Cerebellar nuclear complex (tissue), 1 donor: ENCODE measurements at regions not wholly inside any gene's neighbourhood (a gene's known extent, or its start where the extent isn't known, plus 50 kb on each side); places are given as distances from the start of the nearest gene placed in this dataset.

Experiments
- DNase-seq, 2 experiments: peaks; one replicate each; lab custom pipeline; 2025; lab: John Stamatoyannopoulos, UW

- no peak for DNase-seq
These were observed 550.5 kb downstream of the MMUT start for GRCh38 chr6:48912503-48912902.

DNA sequence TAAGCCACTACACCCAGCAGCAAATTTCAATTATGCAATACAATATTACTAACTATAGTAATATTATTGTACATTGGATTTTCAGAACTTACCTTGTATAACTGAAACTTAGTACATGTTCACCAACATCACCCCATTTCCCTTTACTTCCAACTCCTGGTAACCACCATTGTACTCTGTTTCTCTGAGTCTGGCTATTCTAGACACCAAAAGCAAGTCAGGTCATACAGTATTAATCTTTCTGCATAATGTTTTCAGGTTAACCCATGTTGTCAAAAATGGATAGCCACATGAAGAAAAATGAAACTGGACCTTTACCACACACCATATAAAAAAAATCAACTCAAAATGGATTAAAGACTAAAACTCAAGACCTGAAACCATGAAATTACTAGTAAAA lies 558.2 kb downstream of the MMUT start:
- DNase-seq, result no peak

GRCh38 chr6:48894469-48894868 lies 568.6 kb downstream of the MMUT start:
- no peak for DNase-seq

DNA sequence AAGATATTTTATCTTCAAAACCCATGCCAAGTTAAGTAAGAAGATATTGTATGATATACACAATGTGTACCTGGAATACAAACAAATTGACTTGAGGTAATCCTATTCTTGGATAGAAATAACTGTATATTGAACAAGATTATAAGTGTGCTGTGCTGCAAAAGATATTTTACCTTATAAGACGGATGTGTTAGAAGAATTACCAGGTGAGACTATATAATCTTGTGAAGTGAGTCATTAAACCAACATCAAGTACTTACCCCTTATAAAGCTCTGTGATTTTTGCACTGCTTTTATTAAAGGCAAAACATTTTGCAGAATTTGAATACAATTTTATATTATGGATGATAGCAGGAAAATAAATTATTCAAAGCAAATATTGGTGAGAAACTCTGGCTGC lies 570.0 kb downstream of the MMUT start:
- DNase-seq, result no peak

DNA sequence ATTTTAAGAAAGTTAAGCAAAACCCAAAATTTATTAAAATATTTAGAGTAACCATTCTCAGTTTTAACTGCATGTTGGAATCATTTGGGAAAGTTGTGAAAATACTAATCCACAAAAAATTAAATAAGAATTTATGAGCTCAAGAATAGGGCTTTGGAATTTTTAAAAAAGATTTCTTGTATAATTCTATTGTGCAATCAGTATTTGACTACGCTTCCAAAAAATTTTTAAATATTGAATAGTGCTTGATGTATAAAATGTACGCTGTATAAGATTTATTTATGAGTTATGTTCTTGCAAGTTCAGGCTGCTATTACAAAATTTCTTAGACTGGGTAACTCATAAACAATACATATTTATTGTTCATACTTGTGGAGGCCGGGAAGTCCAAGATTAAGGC lies 571.7 kb downstream of the MMUT start:
- DNase-seq, result no peak

DNA sequence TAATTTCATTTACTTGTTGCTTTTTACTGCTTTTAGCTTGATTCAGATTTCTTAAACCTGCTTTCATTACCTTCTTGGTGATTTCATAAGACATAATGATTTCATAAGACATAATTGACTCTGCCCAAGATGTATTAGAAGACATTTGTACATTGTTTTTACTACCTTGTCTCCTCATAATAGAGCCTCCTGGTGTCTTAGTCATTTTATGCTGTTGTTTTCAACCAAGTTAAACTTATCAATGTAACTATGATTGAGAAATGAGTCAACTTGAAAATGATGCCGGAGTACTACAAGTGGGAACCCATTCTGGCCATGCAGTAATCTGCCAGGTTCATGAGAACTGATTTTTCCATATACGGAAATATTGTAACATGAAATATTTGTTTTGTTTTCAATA lies 573.6 kb downstream of the MMUT start:
- no peak for DNase-seq

- DNase-seq, result no peak
These were observed 579.9 kb downstream of the MMUT start for GRCh38 chr6:48883116-48883515.

DNA sequence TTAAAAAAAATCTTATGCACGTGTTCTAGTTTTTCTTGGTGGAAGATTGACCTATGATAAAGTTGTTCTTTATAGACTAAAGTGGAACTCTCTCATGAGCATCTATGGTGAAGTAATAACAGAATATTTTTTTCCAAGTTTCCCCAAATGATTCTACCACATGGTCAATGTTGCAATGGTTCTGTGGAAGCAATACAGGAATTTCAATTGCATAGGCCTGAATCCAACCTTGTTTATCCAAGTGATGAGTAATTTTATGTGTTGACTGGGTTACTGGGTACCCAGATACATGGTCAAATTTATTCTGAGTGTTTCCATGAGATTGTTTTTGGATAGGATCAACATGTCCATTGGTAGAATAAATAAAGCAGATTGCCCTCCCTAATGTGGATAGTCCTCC lies 581.5 kb downstream of the MMUT start:
- no peak for DNase-seq

DNA sequence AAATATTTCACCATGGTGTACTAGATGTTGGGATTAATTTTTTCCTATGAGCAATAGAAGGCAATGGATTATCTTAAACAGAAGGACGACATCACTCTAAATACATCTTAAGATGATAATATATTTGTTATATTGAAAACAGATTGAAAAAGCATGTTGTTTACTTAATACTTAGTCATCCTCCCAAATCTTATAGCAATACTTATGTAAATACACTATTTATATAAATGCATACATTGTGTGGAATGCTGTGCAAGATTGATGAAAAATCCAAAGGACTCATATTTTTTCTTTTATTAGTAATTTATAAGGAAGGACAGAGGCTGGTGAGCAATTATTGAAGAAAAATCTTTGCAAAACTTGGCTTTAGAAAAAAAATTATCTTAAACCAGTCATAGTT lies 593.5 kb downstream of the MMUT start:
- DNase-seq, result no peak

- DNase-seq, result no peak
These were observed 596.4 kb downstream of the MMUT start for GRCh38 chr6:48866682-48867081.

- DNase-seq, result no peak
These were observed 602.9 kb downstream of the MMUT start for GRCh38 chr6:48860175-48860574.

DNA sequence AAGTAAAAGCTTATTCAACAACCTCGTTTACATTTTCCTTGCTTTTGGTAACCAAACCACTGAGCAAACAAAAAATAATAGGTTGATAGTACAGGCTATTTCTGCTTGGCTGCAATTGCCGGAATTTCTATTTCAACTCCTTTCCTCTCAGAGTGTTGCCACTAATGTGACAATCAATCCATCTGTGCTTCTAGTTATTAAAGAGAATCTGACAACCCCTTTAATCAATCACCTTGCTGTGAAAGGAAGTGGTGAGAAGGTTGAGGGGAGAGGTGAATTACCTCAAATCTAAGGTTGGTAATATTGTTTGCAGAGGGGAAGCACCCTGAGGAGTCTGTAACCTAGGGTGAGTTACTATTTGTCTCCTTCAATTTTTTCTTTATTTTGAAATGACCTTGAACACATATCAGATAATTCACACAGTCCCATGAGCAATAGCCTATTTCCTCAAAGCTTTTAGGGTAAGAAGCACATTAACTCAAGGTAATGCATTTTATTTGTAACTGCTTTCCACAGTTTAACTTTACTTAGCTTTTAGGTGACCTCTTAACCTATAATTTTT lies 603.4 kb downstream of the MMUT start:
- DNase-seq, result no peak

DNA sequence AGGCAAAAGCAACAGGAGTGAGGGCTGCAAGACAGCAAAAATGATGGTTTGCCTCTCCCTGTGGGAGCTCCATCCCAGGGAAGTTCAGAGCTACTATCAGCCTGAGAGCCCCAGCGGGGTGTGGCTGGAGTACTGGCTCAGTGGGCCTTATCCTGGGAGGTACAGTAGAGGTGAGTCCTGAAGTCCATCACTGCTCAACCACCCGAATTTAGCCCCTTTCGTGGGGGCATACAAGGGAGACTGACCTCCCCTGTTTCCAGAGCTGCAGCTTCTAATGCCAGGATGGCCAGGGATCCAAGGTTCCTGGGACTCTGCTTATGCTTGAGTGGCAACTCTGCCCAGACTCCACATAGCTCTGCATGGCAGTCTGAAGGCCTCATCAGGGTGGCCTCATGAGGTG lies 617.8 kb downstream of the MMUT start:
- no peak for DNase-seq

DNA sequence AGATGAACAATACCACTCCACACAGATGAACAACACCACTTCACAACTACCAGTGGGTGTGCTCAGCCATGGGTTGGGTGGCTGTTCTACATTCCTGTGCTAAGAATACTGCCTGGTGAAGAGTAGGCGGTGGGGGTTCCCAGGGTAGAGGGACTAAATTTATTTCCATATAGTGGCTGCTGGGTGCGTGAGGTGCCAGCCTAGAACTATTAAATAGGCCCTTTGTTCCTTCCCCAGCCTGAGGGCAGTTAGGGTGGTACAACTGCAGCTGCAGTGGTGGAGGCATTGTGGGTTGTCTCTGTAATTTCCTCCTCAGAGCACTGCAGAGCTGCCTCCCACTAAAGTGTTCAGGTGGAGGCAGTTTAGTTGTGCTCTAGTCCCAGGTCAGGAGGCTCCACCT lies 618.4 kb downstream of the MMUT start:
- no peak for DNase-seq

GRCh38 chr6:48840896-48841295 lies 622.2 kb downstream of the MMUT start:
- no peak for DNase-seq

DNA sequence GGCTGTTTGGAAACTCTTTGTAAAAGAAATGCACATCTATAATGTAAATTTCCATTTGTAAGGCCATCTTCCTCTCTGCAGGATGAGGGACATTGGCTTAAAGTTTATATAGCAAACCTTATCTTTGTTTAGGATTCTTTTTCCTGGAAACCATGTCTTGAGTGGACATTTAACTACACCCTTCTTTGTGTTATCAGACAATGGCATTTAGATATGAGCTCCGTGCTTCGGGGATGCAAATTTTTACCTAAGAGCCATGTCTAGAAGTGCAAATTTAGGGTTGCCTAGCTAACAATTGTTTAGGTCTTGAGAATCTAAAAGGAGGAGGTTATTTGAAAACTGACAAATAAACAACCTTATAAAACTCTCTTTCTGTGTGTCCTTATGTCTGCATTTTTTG lies 623.8 kb downstream of the MMUT start:
- no peak for DNase-seq

DNA sequence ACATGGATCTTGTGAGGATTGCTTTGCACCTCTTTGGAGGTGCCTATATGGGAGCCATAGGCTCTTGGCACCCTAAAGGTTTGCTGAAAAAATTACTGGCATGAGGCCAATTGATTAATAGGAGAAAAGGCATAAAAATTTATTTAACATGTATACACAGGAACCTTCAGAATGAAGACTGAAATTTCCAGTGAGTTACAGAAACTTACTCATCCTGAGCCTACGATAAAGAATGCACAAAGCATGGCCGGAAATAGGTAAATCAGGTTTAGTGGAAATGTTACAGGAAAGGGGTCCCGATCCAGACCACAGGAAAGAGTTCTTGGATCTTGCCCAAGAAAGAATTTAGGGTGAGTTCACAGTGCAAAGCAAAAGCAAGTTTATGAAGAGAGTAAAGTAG lies 625.3 kb downstream of the MMUT start:
- no peak for DNase-seq

DNA sequence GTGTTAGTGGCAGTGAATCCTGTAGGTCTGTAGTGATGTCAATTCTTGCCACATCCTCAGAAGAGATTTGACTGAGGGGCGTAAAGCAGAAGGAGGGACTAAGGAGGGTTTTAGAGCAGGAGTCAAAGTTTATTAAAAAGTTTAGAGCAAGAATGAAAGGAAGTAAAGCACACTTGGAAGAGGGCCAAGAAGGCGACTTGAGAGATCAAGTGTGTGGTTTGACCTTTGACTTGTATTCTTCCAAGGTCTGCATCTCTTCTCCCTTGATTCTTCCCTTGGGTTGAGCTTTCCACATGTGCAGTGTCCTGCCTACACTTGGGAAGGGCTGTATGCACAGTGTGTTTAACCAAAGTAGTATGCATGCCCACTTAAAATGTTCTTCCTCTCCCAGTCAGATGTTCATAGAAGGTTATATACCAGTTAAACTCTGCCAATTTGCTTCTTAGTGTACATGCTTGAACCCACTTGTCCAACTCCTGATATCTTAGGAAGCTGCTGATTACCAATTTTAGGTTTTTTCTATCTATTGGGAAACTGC lies 627.6 kb downstream of the MMUT start:
- no peak for DNase-seq

GRCh38 chr6:48834706-48835105 lies 628.3 kb downstream of the MMUT start:
- no peak for DNase-seq

DNA sequence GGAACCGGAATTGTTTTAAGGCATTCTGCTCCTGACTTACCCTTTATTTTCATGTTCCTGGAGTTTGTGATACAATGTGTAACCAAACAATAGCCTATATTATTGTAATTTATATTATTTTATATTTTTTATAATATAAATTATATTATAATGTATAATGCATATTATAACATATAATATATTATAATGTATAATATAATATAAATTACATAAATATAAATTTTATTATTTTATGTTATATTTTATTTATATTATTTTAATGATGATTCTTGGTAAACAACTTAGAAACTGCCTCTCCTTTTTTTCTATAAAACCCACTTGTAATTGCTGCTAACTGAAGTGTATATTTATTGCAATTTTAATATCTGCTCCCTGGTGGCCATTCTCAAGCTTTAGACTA lies 629.1 kb downstream of the MMUT start:
- no peak for DNase-seq

- DNase-seq, result no peak
These were observed 636.0 kb downstream of the MMUT start for GRCh38 chr6:48826901-48827701.

DNA sequence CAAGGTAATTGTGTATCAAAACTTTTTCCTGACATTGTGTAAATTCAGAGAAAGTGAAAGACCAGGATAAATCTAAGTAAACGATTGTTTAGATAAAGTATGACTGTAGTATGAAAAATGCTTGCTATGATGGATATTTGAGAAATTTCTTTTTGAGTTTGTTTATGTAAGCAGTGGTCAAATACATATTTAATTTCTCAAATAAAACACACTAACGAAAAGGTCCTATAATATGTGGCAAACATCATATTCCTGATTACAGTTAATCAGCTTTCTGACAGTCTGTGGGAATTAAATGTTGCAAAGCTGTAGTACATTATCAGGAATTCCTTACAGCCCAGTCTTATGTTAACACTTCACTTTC lies 636.9 kb downstream of the MMUT start:
- no peak for DNase-seq

GRCh38 chr6:48825501-48826151 lies 637.4 kb downstream of the MMUT start:
- no peak for DNase-seq
